ENCODE measurements at regions not wholly inside any gene's neighbourhood (a gene's known extent, or its start where the extent isn't known, plus 50 kb on each side); places are given as distances from the start of the nearest gene placed in this dataset.

DNA sequence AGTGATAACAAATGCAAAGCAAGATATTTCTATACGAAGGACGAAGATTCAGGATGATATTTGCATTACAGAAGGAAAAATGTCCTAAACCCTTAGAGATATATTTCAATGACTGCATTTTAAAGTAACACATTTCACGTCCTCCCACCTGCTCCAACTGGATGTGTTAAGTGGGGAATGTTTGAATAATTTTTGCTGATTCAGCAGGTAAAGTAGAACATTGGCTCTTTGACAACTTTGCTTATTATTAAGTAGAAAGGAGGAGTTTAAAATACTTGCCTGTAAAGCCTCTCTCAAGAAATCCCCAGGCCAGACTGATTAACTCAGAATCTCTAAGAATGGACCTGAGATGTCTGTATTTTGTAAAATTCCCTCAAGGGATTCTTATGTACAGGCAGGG is 1165.2 kb upstream of the PRKX start:
- TF ChIP-seq ZNF175 (CRISPR knock-in tag; IDR thresholded peaks at IDR 0.05; ENCODE audit: low read depth) (no peak), ZNF274 (IDR thresholded peaks at IDR 0.05; ENCODE audit: borderline replicate concordance, low read depth, low read length) (no peak)
- TF ChIP-seq, protein P1, sequence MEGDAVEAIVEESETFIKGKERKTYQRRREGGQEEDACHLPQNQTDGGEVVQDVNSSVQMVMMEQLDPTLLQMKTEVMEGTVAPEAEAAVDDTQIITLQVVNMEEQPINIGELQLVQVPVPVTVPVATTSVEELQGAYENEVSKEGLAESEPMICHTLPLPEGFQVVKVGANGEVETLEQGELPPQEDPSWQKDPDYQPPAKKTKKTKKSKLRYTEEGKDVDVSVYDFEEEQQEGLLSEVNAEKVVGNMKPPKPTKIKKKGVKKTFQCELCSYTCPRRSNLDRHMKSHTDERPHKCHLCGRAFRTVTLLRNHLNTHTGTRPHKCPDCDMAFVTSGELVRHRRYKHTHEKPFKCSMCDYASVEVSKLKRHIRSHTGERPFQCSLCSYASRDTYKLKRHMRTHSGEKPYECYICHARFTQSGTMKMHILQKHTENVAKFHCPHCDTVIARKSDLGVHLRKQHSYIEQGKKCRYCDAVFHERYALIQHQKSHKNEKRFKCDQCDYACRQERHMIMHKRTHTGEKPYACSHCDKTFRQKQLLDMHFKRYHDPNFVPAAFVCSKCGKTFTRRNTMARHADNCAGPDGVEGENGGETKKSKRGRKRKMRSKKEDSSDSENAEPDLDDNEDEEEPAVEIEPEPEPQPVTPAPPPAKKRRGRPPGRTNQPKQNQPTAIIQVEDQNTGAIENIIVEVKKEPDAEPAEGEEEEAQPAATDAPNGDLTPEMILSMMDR (IDR thresholded peaks at IDR 0.05 in 2 of 3, conservative IDR thresholded peaks at IDR 0.05 in 1 of 3; ENCODE audit: insufficient read depth in 2 of 3, low read depth in 1 of 3, low read length in 3 of 3), result no peak
